ENCODE measurements at regions not wholly inside any gene's neighbourhood (a gene's known extent, or its start where the extent isn't known, plus 50 kb on each side); places are given as distances from the start of the nearest gene placed in this dataset.

DNA sequence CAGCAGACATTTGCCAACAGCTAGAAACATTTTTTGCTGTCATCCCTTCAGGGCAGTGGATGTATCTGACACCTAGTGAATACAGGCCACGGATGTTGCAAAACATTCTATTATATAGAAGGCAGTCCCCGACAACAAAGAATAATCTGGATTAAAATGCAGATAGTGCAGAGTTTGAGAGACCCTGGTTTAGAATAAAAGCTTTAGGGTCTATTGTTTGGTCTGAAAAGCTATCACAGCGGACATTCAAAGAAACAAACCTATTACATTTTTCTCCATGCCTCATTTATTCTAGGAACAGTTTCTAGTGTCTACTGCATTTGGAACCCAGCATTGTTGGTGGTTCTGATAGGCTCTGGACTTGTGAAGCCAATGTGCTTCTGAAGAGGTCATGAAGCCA lies 316.3 kb downstream of the TGFB2 start:
- ChIA-PET POLR2A (no interaction called here), CTCF (interaction anchor here (1.0 kb wide), 1 partner anchor 16 kb away, joined by 3 read pairs; no protein-coding TSS in a partner anchor)
- TF ChIP-seq, protein P1, sequence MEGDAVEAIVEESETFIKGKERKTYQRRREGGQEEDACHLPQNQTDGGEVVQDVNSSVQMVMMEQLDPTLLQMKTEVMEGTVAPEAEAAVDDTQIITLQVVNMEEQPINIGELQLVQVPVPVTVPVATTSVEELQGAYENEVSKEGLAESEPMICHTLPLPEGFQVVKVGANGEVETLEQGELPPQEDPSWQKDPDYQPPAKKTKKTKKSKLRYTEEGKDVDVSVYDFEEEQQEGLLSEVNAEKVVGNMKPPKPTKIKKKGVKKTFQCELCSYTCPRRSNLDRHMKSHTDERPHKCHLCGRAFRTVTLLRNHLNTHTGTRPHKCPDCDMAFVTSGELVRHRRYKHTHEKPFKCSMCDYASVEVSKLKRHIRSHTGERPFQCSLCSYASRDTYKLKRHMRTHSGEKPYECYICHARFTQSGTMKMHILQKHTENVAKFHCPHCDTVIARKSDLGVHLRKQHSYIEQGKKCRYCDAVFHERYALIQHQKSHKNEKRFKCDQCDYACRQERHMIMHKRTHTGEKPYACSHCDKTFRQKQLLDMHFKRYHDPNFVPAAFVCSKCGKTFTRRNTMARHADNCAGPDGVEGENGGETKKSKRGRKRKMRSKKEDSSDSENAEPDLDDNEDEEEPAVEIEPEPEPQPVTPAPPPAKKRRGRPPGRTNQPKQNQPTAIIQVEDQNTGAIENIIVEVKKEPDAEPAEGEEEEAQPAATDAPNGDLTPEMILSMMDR (IDR thresholded peaks at IDR 0.05; ENCODE audit: control extremely low read depth, extremely low read depth, low read depth, missing control alignments), result no peak
- no peak for DNase-seq (ENCODE audit: extremely low spot score)

DNA sequence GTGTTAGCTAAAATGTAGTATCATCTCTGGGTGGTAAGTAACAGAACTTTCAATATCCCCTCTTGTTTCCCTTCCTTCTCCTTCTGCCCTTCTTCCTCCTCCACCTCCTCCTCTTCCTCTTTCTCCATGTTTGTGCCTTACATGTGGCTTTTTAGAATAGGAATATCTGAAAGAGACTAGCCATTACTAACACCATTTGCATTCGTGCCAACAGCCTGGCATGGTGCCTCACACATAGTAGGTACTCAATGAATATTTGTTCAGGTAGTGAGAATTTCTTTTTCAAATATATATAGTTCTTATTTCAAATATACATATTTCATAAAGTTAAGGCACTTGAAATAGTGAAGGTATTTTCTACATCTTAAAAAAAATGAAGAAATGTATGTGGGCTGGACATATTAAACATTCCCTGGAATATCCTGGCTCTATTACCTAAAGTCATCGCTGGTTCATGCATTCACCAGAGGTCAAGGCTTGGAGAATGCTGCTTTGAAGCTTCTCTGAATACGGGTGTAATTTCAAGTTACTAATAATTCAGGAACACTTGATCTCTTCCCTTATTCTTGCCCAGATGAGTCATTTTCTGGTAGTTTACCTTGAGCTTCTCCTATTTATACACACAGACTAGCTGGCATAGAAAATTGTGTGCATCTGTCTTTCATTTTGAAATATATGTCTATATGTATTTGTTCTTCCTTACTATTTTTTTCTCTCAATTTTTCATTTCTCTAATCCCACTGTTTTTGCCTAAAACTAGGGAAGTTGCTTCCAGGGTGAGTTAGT lies 319.4 kb downstream of the TGFB2 start:
- no peak for DNase-seq (ENCODE audit: extremely low spot score)
- CTCF ChIA-PET, result no interaction called here
- POLR2A ChIA-PET, result no interaction called here
- TF ChIP-seq, protein P1 (IDR thresholded peaks at IDR 0.05; ENCODE audit: control extremely low read depth, extremely low read depth, low read depth, missing control alignments), result no peak

DNA sequence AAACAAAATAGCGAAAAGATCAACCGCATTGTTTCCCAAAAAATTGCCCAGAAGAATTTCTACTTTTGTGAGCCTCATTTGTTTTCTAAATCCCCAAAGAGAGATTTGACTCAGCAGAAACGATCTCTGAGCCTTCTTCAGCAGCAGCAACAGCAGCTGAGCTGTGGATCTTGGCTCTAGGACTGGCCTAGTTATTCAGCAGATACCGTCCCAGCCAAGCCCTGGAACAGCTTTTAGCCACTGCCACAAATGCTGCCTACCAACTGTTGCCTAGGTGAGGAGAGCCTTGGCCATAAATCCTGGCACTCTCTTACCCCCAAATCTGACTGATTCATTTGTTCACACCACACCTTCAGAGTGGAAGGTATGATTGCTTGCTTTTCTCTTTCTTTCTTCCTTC lies 320.1 kb downstream of the TGFB2 start:
- TF ChIP-seq, protein P1 (IDR thresholded peaks at IDR 0.05; ENCODE audit: control extremely low read depth, extremely low read depth, low read depth, missing control alignments), result no peak
- no peak for DNase-seq (ENCODE audit: extremely low spot score)
- CTCF ChIA-PET, result no interaction called here
- POLR2A ChIA-PET, result no interaction called here

DNA sequence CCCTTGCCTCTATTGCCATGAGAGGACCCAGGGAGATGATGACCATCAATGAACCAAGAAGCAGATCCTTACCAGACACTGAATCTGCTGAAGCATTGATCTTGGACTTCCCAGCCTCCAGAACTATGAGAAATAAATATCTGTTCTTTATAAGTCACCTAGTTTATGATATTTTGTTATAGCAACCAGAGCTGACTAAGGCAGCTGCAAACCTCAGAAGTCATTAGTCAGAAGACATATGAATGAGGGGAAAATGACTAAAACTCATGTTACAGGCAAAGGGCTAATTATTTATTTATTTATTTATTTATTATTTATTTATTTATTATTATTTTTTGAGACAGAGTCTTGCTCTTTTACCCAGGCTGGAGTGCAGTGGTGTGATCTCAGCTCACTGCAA lies 321.1 kb downstream of the TGFB2 start:
- POLR2A ChIA-PET, result no interaction called here
- DNase-seq (ENCODE audit: extremely low spot score), result no peak
- TF ChIP-seq, protein P1 (IDR thresholded peaks at IDR 0.05; ENCODE audit: control extremely low read depth, extremely low read depth, low read depth, missing control alignments), result no peak
- CTCF ChIA-PET, result no interaction called here

DNA sequence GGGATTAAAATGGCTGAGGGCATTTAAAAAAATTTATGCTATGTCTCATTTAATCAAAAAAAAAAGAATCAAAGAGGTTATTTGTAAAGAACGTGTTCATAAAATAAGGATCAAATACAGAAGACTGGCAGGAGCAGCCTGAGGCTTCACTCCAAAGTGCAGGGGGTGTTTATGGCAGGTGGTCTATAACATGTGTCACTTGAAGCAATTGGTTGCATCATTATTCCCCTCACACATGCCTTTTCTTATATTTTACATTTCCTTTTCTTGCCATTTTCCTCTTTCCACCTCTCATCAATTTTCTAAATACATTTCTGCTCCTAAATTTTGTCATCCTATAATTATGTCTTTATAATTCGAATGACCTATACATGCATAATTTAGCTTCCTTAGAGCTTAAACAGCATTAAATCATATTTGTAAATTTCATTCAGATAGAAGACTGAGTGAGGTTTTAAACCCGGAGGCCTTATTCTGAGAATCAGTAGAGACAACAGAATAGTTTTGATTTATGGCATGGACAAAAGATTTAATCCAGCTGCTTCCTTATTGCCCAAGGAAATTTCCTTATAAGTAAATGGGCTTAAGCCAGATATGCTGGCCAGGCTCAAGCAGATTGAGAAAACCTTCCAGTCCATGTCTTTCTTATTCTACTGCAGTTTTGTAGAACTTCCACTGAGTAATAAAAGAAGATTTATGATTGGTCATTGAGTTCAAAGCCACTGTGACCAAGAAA lies 322.8 kb downstream of the TGFB2 start:
- TF ChIP-seq, protein P1 (IDR thresholded peaks at IDR 0.05; ENCODE audit: control extremely low read depth, extremely low read depth, low read depth, missing control alignments), result no peak
- DNase-seq (ENCODE audit: extremely low spot score), result no peak
- CTCF ChIA-PET, result no interaction called here
- POLR2A ChIA-PET, result no interaction called here

DNA sequence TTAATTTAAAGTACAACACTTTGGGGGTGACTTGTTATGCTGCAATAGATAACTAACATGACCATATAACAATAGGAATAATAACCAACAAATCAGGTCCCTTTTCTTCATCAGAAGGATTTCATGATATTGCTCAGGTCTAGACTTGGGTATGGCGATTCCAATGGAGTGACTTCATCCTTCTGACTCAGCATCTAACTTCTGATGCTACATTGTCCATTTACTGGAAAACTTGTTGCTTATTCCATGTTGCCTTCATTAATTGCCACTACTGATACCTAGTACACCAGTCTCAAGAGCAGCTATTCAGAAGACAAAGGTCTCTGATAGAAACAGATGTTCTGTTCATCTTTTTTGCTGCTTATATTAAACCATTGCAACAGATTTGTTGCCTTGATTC lies 324.3 kb downstream of the TGFB2 start:
- POLR2A ChIA-PET, result no interaction called here
- CTCF ChIA-PET, result no interaction called here
- DNase-seq (ENCODE audit: extremely low spot score), result no peak
- TF ChIP-seq, protein P1 (IDR thresholded peaks at IDR 0.05; ENCODE audit: control extremely low read depth, extremely low read depth, low read depth, missing control alignments), result no peak

All from GM10248 (cell line).